Endothelial cell of umbilical vein (primary cell): ENCODE measurements at regions not wholly inside any gene's neighbourhood (a gene's known extent, or its start where the extent isn't known, plus 50 kb on each side); places are given as distances from the start of the nearest gene placed in this dataset.

Experiments
- BruUV-seq: library from RNA; stranded (reverse); fragments of 400-500 nt; replicated peaks from 2 replicates; lab custom pipeline; 2021; lab: Mats Ljungman, UMichigan
- CTCF ChIA-PET: fragments of 300-600, 350-600 bp; sonication (Branson Sonifier 250); formaldehyde crosslinking; loops from one replicate; lab custom pipeline; 2021; ENCODE audit warnings: antibody characterized with exemption, inconsistent platforms; lab: Charles Lee
- POLR2A ChIA-PET: fragments of 300-600, 350-600 bp; sonication (Branson Sonifier 250); formaldehyde crosslinking; loops from one replicate; lab custom pipeline; 2021; ENCODE audit warnings: antibody characterized with exemption, inconsistent platforms; lab: Charles Lee
- DNase-seq: peaks from one replicate; pipeline ENCODE4 v3.0.0-alpha.2; 2011; ENCODE audit warnings: low read depth, low spot score
- FAIRE-seq: peaks from 2 replicates; lab custom pipeline; 2011; peaks lifted over from hg19 to GRCh38; lab: Jason Lieb, UNC
- H2AFZ ChIP-seq: 2 replicates; pipeline ENCODE4 v1.6.0; 2012; ENCODE audit warnings: low read depth, low read length, control low read depth, inconsistent platforms
- H3K27ac ChIP-seq: 2 replicates; pipeline ENCODE4 v1.5.1; 2011; ENCODE audit warnings: low read depth, mild to moderate bottlenecking, control low read depth, low read length, moderate library complexity; ENCODE audit not compliant: insufficient read depth
- H3K27me3 ChIP-seq, 2 experiments: 2 replicates each; pipeline versions ENCODE4 v1.6.0 to v1.6.1; 2011; ENCODE audit warnings: low read length in 2 of 2, mixed read lengths in 1 of 2; ENCODE audit not compliant: control insufficient read depth in 2 of 2, insufficient read depth in 2 of 2
- H3K36me3 ChIP-seq, 2 experiments: 2 replicates in 1 of 2; 3 replicates in 1 of 2; pipeline ENCODE4 v1.5.1; 2011; ENCODE audit warnings: low read length in 2 of 2, mild to moderate bottlenecking in 1 of 2, moderate library complexity in 1 of 2; ENCODE audit not compliant: control insufficient read depth in 2 of 2, insufficient read depth in 2 of 2; ENCODE audit errors: extremely low read depth in 1 of 2
- H3K4me1 ChIP-seq: 3 replicates; pipeline ENCODE4 v1.5.1; 2011; ENCODE audit warnings: mild to moderate bottlenecking, low read length; ENCODE audit not compliant: control insufficient read depth, insufficient read depth; ENCODE audit errors: extremely low read depth
- H3K4me2 ChIP-seq: 2 replicates; pipeline ENCODE4 v1.6.1; 2011; ENCODE audit warnings: low read length, control low read depth, mixed read lengths; ENCODE audit not compliant: insufficient read depth
- H3K4me3 ChIP-seq, 3 experiments: fragments of 200-600 bp in 1 of 3; sonication (generic), shearing (Covaris generic) in 1 of 3; replicated peaks in 1 of 3; 2 replicates each; pipeline ENCODE4 v1.5.1; 2011 to 2016; ENCODE audit warnings: control low read depth in 3 of 3, low read length in 3 of 3, mild to moderate bottlenecking in 2 of 3, inconsistent platforms in 1 of 3, low read depth in 1 of 3, moderate library complexity in 1 of 3; ENCODE audit not compliant: insufficient read depth in 1 of 3
- H3K79me2 ChIP-seq: 2 replicates; pipeline ENCODE4 v1.6.0; 2012; ENCODE audit warnings: low read length, inconsistent platforms; ENCODE audit not compliant: control insufficient read depth, insufficient read depth
- H3K9ac ChIP-seq: replicated peaks from 2 replicates; pipeline ENCODE3; 2011; ENCODE audit warnings: low read length, control low read depth; ENCODE audit not compliant: insufficient read depth; ENCODE audit errors: extremely low read depth
- H3K9me1 ChIP-seq: replicated peaks from 3 replicates; pipeline ENCODE4 v1.6.0; 2011; ENCODE audit warnings: mild to moderate bottlenecking, low read length; ENCODE audit not compliant: control insufficient read depth, insufficient read depth; ENCODE audit errors: extremely low read depth
- H3K9me3 ChIP-seq: replicated peaks from 2 replicates; pipeline ENCODE4 v1.5.1; 2012; ENCODE audit warnings: low read length, inconsistent platforms; ENCODE audit not compliant: control insufficient read depth, insufficient read depth
- H4K20me1 ChIP-seq: replicated peaks from 2 replicates; pipeline ENCODE3; 2011; ENCODE audit warnings: mild to moderate bottlenecking, low read length; ENCODE audit not compliant: control insufficient read depth, insufficient read depth; ENCODE audit errors: extremely low read depth
- CTCF ChIP-seq, 2 donors: IDR thresholded peaks; 1 replicate in 1 of 2; 2 replicates in 1 of 2; pipeline ENCODE4 v1.5.1; 2011; ENCODE audit warnings: low read length in 2 of 2, mild to moderate bottlenecking in 2 of 2, moderate library complexity in 2 of 2, control low read depth in 1 of 2, inconsistent platforms in 1 of 2, low read depth in 1 of 2; ENCODE audit not compliant: insufficient read depth in 1 of 2; ENCODE audit errors: extremely low read depth in 1 of 2
- EZH2 ChIP-seq: IDR thresholded peaks from 2 replicates; pipeline ENCODE4 v1.6.1; 2012; ENCODE audit warnings: borderline replicate concordance, low read depth, mild to moderate bottlenecking, moderate library complexity, low read length, inconsistent platforms; ENCODE audit not compliant: severe bottlenecking
- GATA2 ChIP-seq: IDR thresholded peaks from 2 replicates; pipeline ENCODE4 v1.7.0; 2011; ENCODE audit warnings: low read depth, mild to moderate bottlenecking, moderate library complexity, mixed read lengths, low read length; ENCODE audit not compliant: insufficient read length, insufficient read depth
- JUN ChIP-seq: IDR thresholded peaks from 2 replicates; pipeline ENCODE4 v1.6.1; 2011; ENCODE audit warnings: borderline replicate concordance, low read depth; ENCODE audit not compliant: insufficient read length, insufficient read depth
- MAX ChIP-seq: IDR thresholded peaks from 2 replicates; pipeline ENCODE4 v1.6.1; 2011; ENCODE audit not compliant: insufficient read depth, insufficient read length
- MYC ChIP-seq: IDR thresholded peaks from one replicate; pipeline ENCODE4 v1.6.1; 2011; ENCODE audit warnings: mild to moderate bottlenecking, low read depth, low read length
- POLR2A ChIP-seq: IDR thresholded peaks from 2 replicates; pipeline ENCODE4 v1.6.1; 2012; ENCODE audit warnings: low read depth, mild to moderate bottlenecking, control low read depth, low read length
- POLR2AphosphoS5 ChIP-seq: IDR thresholded peaks from 2 replicates; pipeline ENCODE4 v1.6.1; 2012; ENCODE audit warnings: low read depth, mild to moderate bottlenecking, control low read depth, low read length, moderate library complexity; ENCODE audit not compliant: insufficient read depth
- dilution Hi-C: fragments of 300-500 bp; cut with MboI; formaldehyde crosslinking; loops from one replicate; pipeline ENCODE4 v1.15.0; 2019; ENCODE audit warnings: low sequenced_read_pairs; ENCODE audit not compliant: extremely low pct_ligation_motif_present
- intact Hi-C: fragments of 100-400 bp; cut with micrococcal nuclease; formaldehyde crosslinking; loops from one replicate; pipeline ENCODE4 v1.10.0; 2022

DNA sequence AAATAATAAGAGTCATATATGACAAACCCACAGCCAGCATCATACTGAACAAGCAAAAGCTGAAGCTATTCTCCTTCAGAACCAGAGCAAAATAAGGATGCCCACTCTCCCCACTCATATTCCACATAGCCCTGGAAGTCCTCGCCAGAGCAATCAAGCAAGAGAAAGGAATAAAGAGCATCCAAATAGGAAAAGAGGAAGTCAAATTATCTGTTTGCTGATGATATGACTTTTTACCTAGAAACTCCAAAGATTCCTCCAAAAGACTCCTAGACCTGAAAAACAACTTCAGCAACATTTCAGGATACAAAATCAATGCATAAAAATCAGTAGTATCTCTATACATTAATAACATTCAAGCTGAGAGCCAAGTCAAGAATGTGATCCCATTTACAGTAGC lies 217.5 kb downstream of the ABCC12 start:
- Histone ChIP-seq H2AFZ (no peak overlapping the region), H3K4me3 (no peak overlapping the region), H3K9ac (no peak overlapping the region), H3K9me3 (no peaks in the 10 kb centered on the region), H3K4me1 (no peaks in the 10 kb centered on the region), H3K36me3 (no peaks in the 10 kb centered on the region), H3K4me2 (no peak overlapping the region), H3K79me2 (no peaks in the 10 kb centered on the region), H3K27ac (no peak overlapping the region), H3K9me1 (no peaks in the 10 kb centered on the region), H4K20me1 (no peaks in the 10 kb centered on the region), H3K27me3 (no peaks in the 10 kb centered on the region)
- TF ChIP-seq POLR2AphosphoS5 (no peak), MAX (no peak), GATA2 (no peak)
- FAIRE-seq: no peak
- dilution Hi-C loops (no loop called here), intact Hi-C loops (no loop called here)
- ChIA-PET CTCF (no interaction called here), POLR2A (no interaction called here)
- no peak for DNase-seq
- BruUV-seq: no TSS peak

- TF ChIP-seq MYC (no peak), MAX (no peak), CTCF (IDR thresholded peaks at IDR 0.05; ENCODE audit: extremely low read depth in 1 of 2, insufficient read depth in 1 of 2, low read depth in 1 of 2, low read length in 2 of 2) (no peak), POLR2A (no peak), JUN (no peak), EZH2 (no peak)
- Histone ChIP-seq H3K27me3 (no peaks in the 10 kb centered on the region), H3K4me1 (no peaks in the 10 kb centered on the region), H3K36me3 (no peaks in the 10 kb centered on the region), H3K27ac (no peak overlapping the region), H3K79me2 (no peaks in the 10 kb centered on the region), H3K4me3 (no peak overlapping the region), H3K9me3 (no peaks in the 10 kb centered on the region), H4K20me1 (no peaks in the 10 kb centered on the region), H3K9ac (no peak overlapping the region), H2AFZ (no peak overlapping the region), H3K4me2 (no peak overlapping the region), H3K9me1 (no peaks in the 10 kb centered on the region)
- DNase-seq (no peak), FAIRE-seq (no peak)
- dilution Hi-C loops: no loop called here
- ChIA-PET CTCF (no interaction called here), POLR2A (no interaction called here)
- intact Hi-C loops: no loop called here
- no TSS peak for BruUV-seq
These were observed 227.8 kb downstream of the ABCC12 start for GRCh38 chr16:47928008-47928407.
